Right lobe of liver (tissue), 4 donors: ENCODE measurements at regions not wholly inside any gene's neighbourhood (a gene's known extent, or its start where the extent isn't known, plus 50 kb on each side); places are given as distances from the start of the nearest gene placed in this dataset.

ENCODE experiments used
- CTCF ChIP-seq, 4 donors: fragments of 200-600 bp in 3 of 4; fragments of 450-650 bp in 1 of 4; IDR thresholded peaks; one replicate each; pipeline versions ENCODE4 v1.5.1 to v1.8.0; 2016 to 2022; ENCODE audit warnings: antibody characterized with exemption in 4 of 4, mild to moderate bottlenecking in 2 of 4
- POLR2A ChIP-seq: fragments of 450-650 bp; IDR thresholded peaks from one replicate; pipeline ENCODE4 v1.6.1; 2017; ENCODE audit warnings: antibody characterized with exemption, mild to moderate bottlenecking
- donor health status: DM: no; HTN: no; CAD: no.
- donor health status: DM: no; HTN: no; CAD: no.
- donor health status: DM: no; HTN: yes; CAD: no.

GRCh38 chr18:78692105-78692504, 287.5 kb upstream of the SALL3 start:
- TF ChIP-seq CTCF (IDR thresholded peaks at IDR 0.05) (no peak), POLR2A (no peak)
